Testis (tissue), 2 donors: ENCODE measurements at regions not wholly inside any gene's neighbourhood (a gene's known extent, or its start where the extent isn't known, plus 50 kb on each side); places are given as distances from the start of the nearest gene placed in this dataset.

Experiments
- DNase-seq: peaks from one replicate; pipeline ENCODE4 v3.0.0-alpha.2; 2019
- H3K27ac ChIP-seq, 2 donors: fragments of 200-600 bp; sonication (generic); one replicate each; pipeline ENCODE4 v1.5.1; 2019
- H3K27me3 ChIP-seq: fragments of 200-600 bp; sonication (generic); one replicate; pipeline ENCODE4 v1.5.1; 2019
- H3K36me3 ChIP-seq: fragments of 200-600 bp; sonication (generic); one replicate; pipeline ENCODE4 v1.5.1; 2017; ENCODE audit warnings: low read depth; ENCODE audit errors: missing control alignments
- H3K4me1 ChIP-seq: fragments of 200-600 bp; sonication (generic); one replicate; pipeline ENCODE4 v1.5.1; 2019
- H3K4me3 ChIP-seq, 2 donors: fragments of 200-600 bp; sonication (generic); one replicate each; pipeline ENCODE4 v1.5.1; 2017 to 2019
- H3K9me3 ChIP-seq: fragments of 200-600 bp; sonication (generic); one replicate; pipeline ENCODE4 v1.5.1; 2017
- POLR2A ChIP-seq: fragments of 450-650 bp; IDR thresholded peaks from one replicate; pipeline ENCODE4 v1.6.1; 2017; ENCODE audit warnings: antibody characterized with exemption, mild to moderate bottlenecking, moderate library complexity
- WGBS, 2 donors: methylation state at CpG; one replicate each; pipeline ENCODE4 v1.1.5; 2018; 5-methylcytosine and 5-hydroxymethylcytosine counted together
- intact Hi-C: fragments of 100-400 bp; cut with DNase I; formaldehyde crosslinking; loops from one replicate; pipeline ENCODE4 v1.15.1; 2023; ENCODE audit warnings: low total_unique reads
- TF ChIP-seq, protein P1 (sequence below), 3 experiments: fragments of 450-650 bp in 2 of 3; fragments of 200-600 bp in 1 of 3; sonication (generic) in 1 of 3; IDR thresholded peaks; one replicate each; pipeline ENCODE4 v1.5.1; 2016 to 2019; ENCODE audit warnings: antibody characterized with exemption in 3 of 3, mild to moderate bottlenecking in 2 of 3, moderate library complexity in 1 of 3

DNA sequence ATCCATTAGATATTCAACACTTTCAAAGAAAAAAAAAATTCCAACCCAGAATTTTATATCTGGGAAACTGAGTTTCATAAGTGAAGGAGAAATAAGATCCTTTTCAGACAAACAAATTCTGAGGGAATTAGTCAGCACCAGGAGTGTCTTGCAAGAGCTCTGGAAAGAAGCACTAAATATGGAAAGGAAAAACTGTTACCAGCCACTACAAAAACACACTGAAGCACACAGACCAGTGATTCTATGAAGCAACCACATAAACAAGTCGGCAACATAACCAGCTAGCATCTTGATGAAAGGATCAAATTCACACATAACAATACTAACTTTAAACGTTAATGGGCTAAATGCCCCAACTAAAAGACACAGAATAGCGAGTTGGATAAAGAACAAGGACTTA is 368.4 kb upstream of the MIR17HG start:
- Histone ChIP-seq H3K27me3 (no peaks in the 10 kb centered on the region), H3K9me3 (no peaks in the 10 kb centered on the region), H3K27ac (no peak overlapping the region), H3K36me3 (no peaks in the 10 kb centered on the region), H3K4me1 (no peaks in the 10 kb centered on the region), H3K4me3 (no peak overlapping the region)
- intact Hi-C loops = no loop called here
- no peak for DNase-seq
- TF ChIP-seq POLR2A = no peak
- TF ChIP-seq, protein P1, sequence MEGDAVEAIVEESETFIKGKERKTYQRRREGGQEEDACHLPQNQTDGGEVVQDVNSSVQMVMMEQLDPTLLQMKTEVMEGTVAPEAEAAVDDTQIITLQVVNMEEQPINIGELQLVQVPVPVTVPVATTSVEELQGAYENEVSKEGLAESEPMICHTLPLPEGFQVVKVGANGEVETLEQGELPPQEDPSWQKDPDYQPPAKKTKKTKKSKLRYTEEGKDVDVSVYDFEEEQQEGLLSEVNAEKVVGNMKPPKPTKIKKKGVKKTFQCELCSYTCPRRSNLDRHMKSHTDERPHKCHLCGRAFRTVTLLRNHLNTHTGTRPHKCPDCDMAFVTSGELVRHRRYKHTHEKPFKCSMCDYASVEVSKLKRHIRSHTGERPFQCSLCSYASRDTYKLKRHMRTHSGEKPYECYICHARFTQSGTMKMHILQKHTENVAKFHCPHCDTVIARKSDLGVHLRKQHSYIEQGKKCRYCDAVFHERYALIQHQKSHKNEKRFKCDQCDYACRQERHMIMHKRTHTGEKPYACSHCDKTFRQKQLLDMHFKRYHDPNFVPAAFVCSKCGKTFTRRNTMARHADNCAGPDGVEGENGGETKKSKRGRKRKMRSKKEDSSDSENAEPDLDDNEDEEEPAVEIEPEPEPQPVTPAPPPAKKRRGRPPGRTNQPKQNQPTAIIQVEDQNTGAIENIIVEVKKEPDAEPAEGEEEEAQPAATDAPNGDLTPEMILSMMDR (IDR thresholded peaks at IDR 0.05) = no peak
- 80 to 85% methylated on average over 3 of the region's 3 CpGs for WGBS, 2 donors

DNA sequence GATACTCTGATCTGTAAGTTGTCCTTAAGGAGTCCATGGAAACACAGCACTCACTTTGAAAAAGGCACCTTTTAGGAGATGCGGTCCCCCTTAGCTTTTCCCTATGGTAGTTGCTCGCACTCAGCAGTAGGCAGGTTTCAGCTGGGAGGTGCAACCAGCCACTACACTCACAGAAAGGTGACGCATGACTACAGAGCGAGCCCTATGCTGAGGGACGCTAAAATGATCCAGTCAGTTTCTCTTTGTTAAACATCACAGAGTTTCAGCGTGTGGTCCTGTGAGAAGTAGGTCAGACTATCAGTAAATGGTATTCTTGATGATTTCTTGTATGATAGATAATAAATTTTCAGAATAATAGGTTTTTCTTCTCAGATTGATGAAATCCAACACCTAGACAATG is 362.7 kb upstream of the MIR17HG start:
- Histone ChIP-seq H3K4me1 (no peaks in the 10 kb centered on the region), H3K27me3 (no peaks in the 10 kb centered on the region), H3K4me3 (no peak overlapping the region), H3K36me3 (no peaks in the 10 kb centered on the region), H3K27ac (no peak overlapping the region), H3K9me3 (no peaks in the 10 kb centered on the region)
- WGBS, 2 donors = 88 to 89% methylated on average over 6 of the region's 6 CpGs
- DNase-seq = no peak
- TF ChIP-seq, protein P1 (IDR thresholded peaks at IDR 0.05) = no peak
- TF ChIP-seq POLR2A = no peak
- intact Hi-C loops = no loop called here

DNA sequence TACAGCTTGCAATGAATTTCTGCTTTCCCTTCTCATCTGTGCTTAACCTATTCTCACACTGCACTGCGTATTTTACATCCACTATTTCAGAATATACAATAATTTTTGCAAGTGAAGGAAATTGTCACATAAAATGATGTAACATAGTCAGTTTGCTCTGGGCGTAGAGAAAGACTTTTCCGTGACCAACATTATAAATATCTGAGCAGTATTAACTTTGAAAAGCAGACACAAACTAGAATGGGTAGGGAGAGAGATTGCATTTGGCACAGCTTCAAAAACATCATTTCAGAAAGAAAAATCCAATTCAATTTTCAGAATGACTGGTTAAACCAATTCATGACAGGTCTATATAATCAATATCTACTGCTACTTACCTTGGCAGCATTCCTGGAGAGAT is 352.5 kb upstream of the MIR17HG start:
- Histone ChIP-seq H3K4me3 (no peak overlapping the region), H3K27me3 (no peaks in the 10 kb centered on the region), H3K27ac (no peak overlapping the region), H3K4me1 (no peaks in the 10 kb centered on the region), H3K36me3 (no peaks in the 10 kb centered on the region), H3K9me3 (no peaks in the 10 kb centered on the region)
- no peak for TF ChIP-seq POLR2A
- TF ChIP-seq, protein P1 (IDR thresholded peaks at IDR 0.05) = no peak
- 82 to 93% methylated on average over 3 of the region's 3 CpGs for WGBS, 2 donors
- intact Hi-C loops = no loop called here
- DNase-seq = no peak

DNA sequence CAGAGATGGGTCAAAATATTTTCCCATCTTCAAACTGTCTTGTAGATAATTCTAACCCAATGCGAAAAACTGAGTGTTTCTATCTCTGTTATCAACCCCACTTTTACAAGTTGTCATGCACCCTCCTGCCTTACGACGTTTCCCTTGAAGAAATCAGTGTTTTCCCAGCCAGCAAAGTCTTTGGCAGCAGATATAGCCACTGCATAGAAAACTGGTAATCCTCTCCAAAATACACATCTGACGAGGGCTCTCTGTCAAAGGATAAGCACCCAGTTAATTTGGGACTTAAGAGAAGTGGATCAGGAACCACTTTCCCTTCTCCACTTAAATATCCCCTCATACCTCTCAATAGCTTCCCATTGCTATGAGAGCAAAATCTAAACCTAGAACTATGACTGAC is 351.9 kb upstream of the MIR17HG start:
- Histone ChIP-seq H3K27me3 (no peaks in the 10 kb centered on the region), H3K4me3 (no peak overlapping the region), H3K4me1 (no peaks in the 10 kb centered on the region), H3K9me3 (no peaks in the 10 kb centered on the region), H3K27ac (no peak overlapping the region), H3K36me3 (no peaks in the 10 kb centered on the region)
- no peak for DNase-seq
- WGBS, 2 donors = 59 to 64% methylated on average over 4 of the region's 4 CpGs
- intact Hi-C loops = no loop called here
- no peak for TF ChIP-seq POLR2A
- TF ChIP-seq, protein P1 (IDR thresholded peaks at IDR 0.05) = no peak

DNA sequence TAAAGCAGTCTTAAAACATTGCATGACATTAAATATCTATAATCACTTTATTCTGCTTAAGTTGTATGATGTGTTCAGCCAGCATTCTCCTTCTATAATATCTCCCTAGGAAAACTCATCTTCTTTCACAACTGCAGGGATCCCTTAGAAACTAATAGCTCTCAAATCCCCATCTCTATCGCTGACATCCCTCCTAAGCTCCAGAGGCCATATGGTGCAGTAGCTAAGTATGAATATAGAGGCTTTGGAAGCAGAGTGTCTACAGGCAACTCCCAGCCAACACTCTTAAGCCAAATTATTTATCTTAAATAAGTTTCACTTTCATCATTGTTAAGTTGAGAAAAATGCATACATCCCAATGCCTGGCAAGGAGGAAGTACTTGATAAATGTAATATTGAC is 349.5 kb upstream of the MIR17HG start:
- no peaks in the 10 kb centered on the region for H3K9me3 ChIP-seq
- H3K36me3 ChIP-seq = no peaks in the 10 kb centered on the region
- no peak overlapping the region for H3K4me3 ChIP-seq
- intact Hi-C loops = no loop called here
- no peak overlapping the region for H3K27ac ChIP-seq
- no peak for DNase-seq
- TF ChIP-seq, protein P1 (IDR thresholded peaks at IDR 0.05) = no peak
- no peak for TF ChIP-seq POLR2A
- H3K27me3 ChIP-seq = no peaks in the 10 kb centered on the region
- H3K4me1 ChIP-seq = no peaks in the 10 kb centered on the region
- 83 to 95% methylated on average over 1 of the region's 1 CpG for WGBS, 2 donors
